HEK293T (cell line): ENCODE measurements at regions not wholly inside any gene's neighbourhood (a gene's known extent, or its start where the extent isn't known, plus 50 kb on each side); places are given as distances from the start of the nearest gene placed in this dataset.

Experiments
- BHLHE40 ChIP-seq: fragments of 450-650 bp; IDR thresholded peaks from 2 replicates; pipeline ENCODE4 v1.6.1; 2016; ENCODE audit warnings: mild to moderate bottlenecking, moderate library complexity, borderline replicate concordance
- ELF4 ChIP-seq: fragments of 450-650 bp; IDR thresholded peaks from 2 replicates; pipeline ENCODE4 v1.6.1; 2017; ENCODE audit warnings: antibody characterized with exemption
- SUZ12 ChIP-seq: fragments of 450-650 bp; IDR thresholded peaks from 2 replicates; pipeline ENCODE4 v1.6.1; 2016; ENCODE audit warnings: mild to moderate bottlenecking

DNA sequence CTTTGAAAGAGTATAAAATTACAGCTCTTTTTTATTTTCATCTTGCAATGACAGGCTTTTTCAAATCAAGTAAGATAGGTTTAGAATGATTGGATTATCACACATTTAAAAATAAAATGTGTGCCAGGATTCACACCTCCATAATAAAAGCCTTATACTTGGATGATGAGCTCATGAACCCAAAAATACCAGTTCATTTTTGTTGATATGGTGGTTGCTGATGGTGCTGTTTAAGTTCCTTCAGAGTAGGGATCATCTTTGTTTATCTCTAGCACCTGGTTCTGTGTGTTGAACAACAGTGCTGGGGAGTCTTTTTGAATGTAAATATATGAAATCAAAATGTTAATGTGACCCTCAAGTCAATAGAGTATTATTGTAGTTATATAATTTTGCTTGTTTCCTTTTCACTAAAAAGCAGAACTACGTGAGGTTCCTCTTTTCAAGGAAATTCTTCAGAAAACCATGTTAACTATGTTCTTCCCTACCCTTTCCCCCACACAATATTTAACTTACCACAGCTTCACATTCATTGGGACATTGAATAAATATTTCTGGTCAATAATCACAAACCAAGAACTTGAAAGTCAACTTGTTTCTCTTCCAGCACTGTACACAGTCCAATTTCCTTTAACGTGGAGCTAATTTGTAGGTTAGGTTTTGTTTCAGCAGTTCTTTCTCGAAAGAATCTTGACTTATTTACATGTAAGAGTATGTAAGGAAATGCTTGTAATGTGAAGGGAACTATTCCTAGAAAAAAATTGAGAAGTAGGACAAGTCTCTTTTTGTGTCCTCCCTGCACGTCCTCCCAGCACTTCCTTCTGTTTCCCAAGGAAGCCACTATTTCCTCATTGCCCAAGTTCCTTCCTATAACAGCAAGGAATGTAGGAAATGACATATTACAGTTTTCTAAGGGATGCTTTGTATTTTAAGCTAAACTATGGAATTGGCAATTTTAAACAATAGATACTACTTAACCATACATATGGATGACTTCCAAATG, 945.9 kb upstream of the CITED2 start:
- TF ChIP-seq ELF4, result no peak
- TF ChIP-seq BHLHE40, result no peak
- TF ChIP-seq SUZ12, result no peak
